ENCODE measurements at regions not wholly inside any gene's neighbourhood (a gene's known extent, or its start where the extent isn't known, plus 50 kb on each side); places are given as distances from the start of the nearest gene placed in this dataset.

DNA sequence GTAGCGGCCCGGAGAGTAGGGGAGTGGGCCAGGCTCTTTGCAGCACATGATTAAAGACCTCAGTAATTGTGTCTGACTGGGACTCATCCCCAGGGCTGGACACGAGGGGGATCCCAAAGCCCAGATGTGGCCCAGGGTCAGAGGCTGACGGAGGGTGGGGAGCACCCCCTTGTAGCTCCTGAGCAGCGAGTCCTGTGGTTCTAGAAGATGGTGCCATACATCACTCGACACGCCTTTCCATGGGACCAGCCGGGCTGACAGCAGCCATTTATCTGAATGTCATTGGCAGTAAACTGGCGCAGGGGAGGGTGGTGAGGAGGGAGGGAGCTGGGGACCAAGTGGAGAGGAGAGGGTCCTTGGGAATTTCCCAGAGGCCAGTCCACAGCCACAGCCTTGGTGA is 65.1 kb upstream of the FAM222A start:
- no peaks in the 10 kb centered on the region for H3K9me3 ChIP-seq
- no peak for ATAC-seq
- intact Hi-C loops (cut with DNase I): no loop called here
- no peak overlapping the region for H3K4me3 ChIP-seq
- H3K27ac ChIP-seq: no peak overlapping the region
- no peaks in the 10 kb centered on the region for H3K36me3 ChIP-seq (ENCODE audit: insufficient read depth in 1 of 2, low read depth in 1 of 2)
- no peaks in the 10 kb centered on the region for H3K27me3 ChIP-seq (ENCODE audit: insufficient read depth in 3 of 3, low read length in 2 of 3)
- WGBS, 3 donors: 49 to 56% (median 53%) methylated on average over 9 of the region's 9 CpGs
- no peak for DNase-seq
- H3K4me1 ChIP-seq: no peaks in the 10 kb centered on the region
- TF ChIP-seq, protein P1, sequence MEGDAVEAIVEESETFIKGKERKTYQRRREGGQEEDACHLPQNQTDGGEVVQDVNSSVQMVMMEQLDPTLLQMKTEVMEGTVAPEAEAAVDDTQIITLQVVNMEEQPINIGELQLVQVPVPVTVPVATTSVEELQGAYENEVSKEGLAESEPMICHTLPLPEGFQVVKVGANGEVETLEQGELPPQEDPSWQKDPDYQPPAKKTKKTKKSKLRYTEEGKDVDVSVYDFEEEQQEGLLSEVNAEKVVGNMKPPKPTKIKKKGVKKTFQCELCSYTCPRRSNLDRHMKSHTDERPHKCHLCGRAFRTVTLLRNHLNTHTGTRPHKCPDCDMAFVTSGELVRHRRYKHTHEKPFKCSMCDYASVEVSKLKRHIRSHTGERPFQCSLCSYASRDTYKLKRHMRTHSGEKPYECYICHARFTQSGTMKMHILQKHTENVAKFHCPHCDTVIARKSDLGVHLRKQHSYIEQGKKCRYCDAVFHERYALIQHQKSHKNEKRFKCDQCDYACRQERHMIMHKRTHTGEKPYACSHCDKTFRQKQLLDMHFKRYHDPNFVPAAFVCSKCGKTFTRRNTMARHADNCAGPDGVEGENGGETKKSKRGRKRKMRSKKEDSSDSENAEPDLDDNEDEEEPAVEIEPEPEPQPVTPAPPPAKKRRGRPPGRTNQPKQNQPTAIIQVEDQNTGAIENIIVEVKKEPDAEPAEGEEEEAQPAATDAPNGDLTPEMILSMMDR (IDR thresholded peaks at IDR 0.05): no peak

DNA sequence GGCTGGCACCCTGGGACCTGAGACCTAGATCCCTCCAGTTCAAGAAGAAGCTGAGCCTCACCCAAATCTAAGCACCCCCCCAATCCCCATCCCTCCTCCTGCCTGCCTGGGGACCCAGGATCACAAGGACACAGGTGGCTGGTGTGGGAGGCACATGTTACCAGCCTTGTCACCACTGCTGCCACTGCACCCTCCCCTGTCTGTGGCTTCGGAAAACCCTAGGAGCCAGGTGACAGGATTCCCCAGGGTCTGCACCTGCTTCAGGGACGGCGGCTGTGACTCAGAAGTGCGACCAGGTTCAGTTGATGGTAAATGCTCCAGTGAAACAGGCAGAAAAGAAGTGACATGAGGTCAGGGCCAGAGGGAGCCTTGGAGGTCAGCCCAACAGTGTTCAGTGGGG is 62.8 kb upstream of the FAM222A start:
- H3K27me3 ChIP-seq (ENCODE audit: insufficient read depth in 3 of 3, low read length in 2 of 3): no peaks in the 10 kb centered on the region
- 78 to 83% (median 78%) methylated on average over 4 of the region's 4 CpGs for WGBS, 3 donors
- H3K4me3 ChIP-seq: no peak overlapping the region
- TF ChIP-seq, protein P1 (IDR thresholded peaks at IDR 0.05): no peak
- H3K4me1 ChIP-seq: peaks cover 7% of the 10 kb centered on the region
- no peaks in the 10 kb centered on the region for H3K9me3 ChIP-seq
- DNase-seq (no peak), ATAC-seq (no peak)
- intact Hi-C loops (cut with DNase I): no loop called here
- no peak overlapping the region for H3K27ac ChIP-seq
- H3K36me3 ChIP-seq (ENCODE audit: insufficient read depth in 1 of 2, low read depth in 1 of 2): no peaks in the 10 kb centered on the region

DNA sequence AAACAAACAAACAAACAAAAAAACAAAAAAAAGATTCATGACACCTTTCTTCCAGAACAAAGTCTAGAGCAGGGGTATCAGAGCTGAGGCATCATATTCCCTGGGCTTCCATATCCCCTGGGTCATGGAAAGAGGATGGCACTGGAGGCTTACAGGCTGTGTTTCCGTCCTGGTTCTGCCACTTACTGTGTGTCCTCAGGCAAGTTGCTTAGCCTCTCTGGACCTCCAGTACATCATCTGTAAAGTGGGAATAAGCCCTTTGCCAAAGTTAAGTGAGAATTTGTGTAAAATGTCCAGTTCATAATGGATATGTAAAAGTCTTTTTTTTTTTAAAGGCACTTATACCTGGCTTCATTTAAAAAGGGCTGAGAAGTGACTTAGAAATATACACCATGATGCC is 62.0 kb upstream of the FAM222A start:
- ATAC-seq (no peak), DNase-seq (no peak)
- TF ChIP-seq, protein P1 (IDR thresholded peaks at IDR 0.05): no peak
- H3K4me1 ChIP-seq: peaks cover 7% of the 10 kb centered on the region
- intact Hi-C loops (cut with DNase I): no loop called here
- H3K36me3 ChIP-seq (ENCODE audit: insufficient read depth in 1 of 2, low read depth in 1 of 2): no peaks in the 10 kb centered on the region
- H3K9me3 ChIP-seq: no peaks in the 10 kb centered on the region
- H3K27ac ChIP-seq: no peak overlapping the region
- no peak overlapping the region for H3K4me3 ChIP-seq
- no peaks in the 10 kb centered on the region for H3K27me3 ChIP-seq (ENCODE audit: insufficient read depth in 3 of 3, low read length in 2 of 3)
- 79 to 93% (median 81%) methylated on average over 1 of the region's 1 CpG for WGBS, 3 donors

DNA sequence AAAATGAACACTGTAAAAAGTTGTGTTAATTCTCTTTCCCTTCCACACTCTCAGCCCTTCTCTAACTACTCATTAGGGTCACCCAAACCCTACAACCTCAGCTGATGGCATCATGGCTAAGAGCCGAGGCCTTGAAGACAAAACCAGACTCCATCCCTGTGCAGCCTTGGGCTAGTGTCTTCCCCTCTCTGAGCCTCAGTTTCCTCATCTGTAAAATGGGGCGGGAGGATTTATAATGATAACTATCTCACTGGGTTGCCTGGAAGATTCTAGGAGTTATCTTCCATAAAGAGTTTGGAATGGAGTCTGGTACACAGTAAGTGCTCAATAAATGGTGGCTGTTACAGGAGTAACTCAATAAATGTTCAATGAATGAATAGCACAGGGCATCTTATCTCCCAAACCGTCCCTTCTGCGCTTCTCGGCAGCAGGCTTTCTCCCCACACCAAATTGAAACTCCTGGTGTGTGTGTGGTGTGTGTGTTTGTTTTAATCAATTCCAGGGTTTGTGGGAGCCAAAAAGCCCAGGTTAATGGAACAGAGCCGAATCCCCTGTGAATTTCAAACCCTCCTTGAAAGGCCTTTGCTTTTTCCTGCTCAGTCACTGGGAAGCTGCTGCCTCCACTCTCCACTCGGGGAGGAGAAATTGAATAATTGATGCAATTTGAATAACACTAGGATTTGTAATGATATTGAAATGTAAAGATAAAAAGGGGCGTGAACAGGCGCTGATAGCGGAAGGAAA is 61.2 kb upstream of the FAM222A start:
- no peak overlapping the region for H3K27ac ChIP-seq
- DNase-seq (no peak), ATAC-seq (no peak)
- H3K36me3 ChIP-seq (ENCODE audit: insufficient read depth in 1 of 2, low read depth in 1 of 2): no peaks in the 10 kb centered on the region
- intact Hi-C loops (cut with DNase I): no loop called here
- TF ChIP-seq, protein P1 (IDR thresholded peaks at IDR 0.05): no peak
- 78 to 83% (median 79%) methylated on average over 10 of the region's 10 CpGs for WGBS, 3 donors
- H3K4me1 ChIP-seq: peaks cover 7% of the 10 kb centered on the region
- H3K27me3 ChIP-seq (ENCODE audit: insufficient read depth in 3 of 3, low read length in 2 of 3): no peaks in the 10 kb centered on the region
- H3K4me3 ChIP-seq: no peak overlapping the region
- no peaks in the 10 kb centered on the region for H3K9me3 ChIP-seq

DNA sequence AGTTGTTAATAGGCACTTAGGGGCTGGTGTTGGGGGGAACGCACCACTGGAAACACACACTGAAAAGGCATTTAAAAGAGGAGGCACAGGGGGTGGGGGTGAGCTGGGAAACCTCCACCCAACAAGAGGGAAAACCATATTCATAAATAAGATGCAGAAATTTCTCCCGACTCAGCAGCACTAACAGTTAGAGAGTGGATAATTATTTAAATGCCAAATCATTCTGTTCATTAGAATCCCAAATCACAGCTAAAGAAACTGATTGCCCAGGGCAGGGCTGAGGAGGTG is 60.7 kb upstream of the FAM222A start:
- intact Hi-C loops (cut with DNase I): no loop called here
- no peaks in the 10 kb centered on the region for H3K36me3 ChIP-seq (ENCODE audit: insufficient read depth in 1 of 2, low read depth in 1 of 2)

More for the DNA sequence above, 60.7 kb upstream of the FAM222A start:
- Histone ChIP-seq H3K4me1 (peaks cover 7% of the 10 kb centered on the region), H3K27me3 (ENCODE audit: insufficient read depth in 3 of 3, low read length in 2 of 3) (no peaks in the 10 kb centered on the region), H3K9me3 (no peaks in the 10 kb centered on the region), H3K4me3 (no peak overlapping the region), H3K27ac (no peak overlapping the region)
- TF ChIP-seq, protein P1 (IDR thresholded peaks at IDR 0.05): no peak
- 69 to 87% (median 80%) methylated on average over 2 of the region's 2 CpGs for WGBS, 3 donors
- no peak for DNase-seq
- ATAC-seq: no peak
